ENCODE measurements at regions not wholly inside any gene's neighbourhood (a gene's known extent, or its start where the extent isn't known, plus 50 kb on each side); places are given as distances from the start of the nearest gene placed in this dataset.

DNA sequence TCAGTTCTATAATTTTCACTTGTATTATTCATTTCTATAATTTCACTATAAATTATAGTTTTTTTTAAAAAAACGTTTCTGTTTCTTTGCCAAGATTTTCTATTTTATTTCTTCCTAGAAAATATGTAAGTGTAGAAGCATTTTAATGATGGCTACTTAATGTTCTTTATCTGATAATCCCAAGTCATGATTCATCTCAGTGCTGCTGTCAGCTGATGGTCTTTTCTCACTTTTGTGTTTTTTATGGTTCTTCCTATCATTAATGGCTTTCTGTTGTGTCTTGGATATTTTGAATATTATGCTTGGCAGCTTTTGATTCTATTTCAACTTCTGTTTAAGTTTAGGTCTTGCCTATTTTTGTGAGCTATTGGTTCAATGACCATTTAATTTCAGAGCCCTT, 268.6 kb downstream of the BAMBI start:
- Histone ChIP-seq H3F3A (ENCODE audit: low read depth) (no peaks in the 10 kb centered on the region), H2AFZ (replicated peaks) (no peak overlapping the region), H3K36me3 (no peaks in the 10 kb centered on the region), H3K4me1 (peaks cover 6% of the 10 kb centered on the region), H4K20me1 (ENCODE audit: low read depth) (no peaks in the 10 kb centered on the region), H3K4me2 (no peak overlapping the region), H3K4me3 (no peak overlapping the region), H3K9me3 (ENCODE audit: low read depth) (no peaks in the 10 kb centered on the region), H3K9ac (no peak overlapping the region), H3K79me2 (ENCODE audit: low read depth) (no peaks in the 10 kb centered on the region), H3K27ac (no peak overlapping the region), H3K27me3 (peaks cover 5% of the 10 kb centered on the region)
- Mint-ChIP-seq H3K4me3 (no peak overlapping the region), H3K9me3 (peaks cover 15% of the 10 kb centered on the region), H3K27me3 (ENCODE audit: insufficient read depth, low read depth) (peaks cover 4% of the 10 kb centered on the region), H3K36me3 (no peaks in the 10 kb centered on the region), H3K27ac (no peak overlapping the region), H3K4me1 (peaks cover under 1% of the 10 kb centered on the region)
- no peak for DNase-seq (ENCODE audit: low spot score)
- TF ChIP-seq, protein P1, sequence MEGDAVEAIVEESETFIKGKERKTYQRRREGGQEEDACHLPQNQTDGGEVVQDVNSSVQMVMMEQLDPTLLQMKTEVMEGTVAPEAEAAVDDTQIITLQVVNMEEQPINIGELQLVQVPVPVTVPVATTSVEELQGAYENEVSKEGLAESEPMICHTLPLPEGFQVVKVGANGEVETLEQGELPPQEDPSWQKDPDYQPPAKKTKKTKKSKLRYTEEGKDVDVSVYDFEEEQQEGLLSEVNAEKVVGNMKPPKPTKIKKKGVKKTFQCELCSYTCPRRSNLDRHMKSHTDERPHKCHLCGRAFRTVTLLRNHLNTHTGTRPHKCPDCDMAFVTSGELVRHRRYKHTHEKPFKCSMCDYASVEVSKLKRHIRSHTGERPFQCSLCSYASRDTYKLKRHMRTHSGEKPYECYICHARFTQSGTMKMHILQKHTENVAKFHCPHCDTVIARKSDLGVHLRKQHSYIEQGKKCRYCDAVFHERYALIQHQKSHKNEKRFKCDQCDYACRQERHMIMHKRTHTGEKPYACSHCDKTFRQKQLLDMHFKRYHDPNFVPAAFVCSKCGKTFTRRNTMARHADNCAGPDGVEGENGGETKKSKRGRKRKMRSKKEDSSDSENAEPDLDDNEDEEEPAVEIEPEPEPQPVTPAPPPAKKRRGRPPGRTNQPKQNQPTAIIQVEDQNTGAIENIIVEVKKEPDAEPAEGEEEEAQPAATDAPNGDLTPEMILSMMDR (IDR thresholded peaks at IDR 0.05): no peak
- TF ChIP-seq EZH2 (IDR thresholded peaks at IDR 0.05): no peak
- TF ChIP-seq EZH2phosphoT487 (IDR thresholded peaks at IDR 0.05): no peak

DNA sequence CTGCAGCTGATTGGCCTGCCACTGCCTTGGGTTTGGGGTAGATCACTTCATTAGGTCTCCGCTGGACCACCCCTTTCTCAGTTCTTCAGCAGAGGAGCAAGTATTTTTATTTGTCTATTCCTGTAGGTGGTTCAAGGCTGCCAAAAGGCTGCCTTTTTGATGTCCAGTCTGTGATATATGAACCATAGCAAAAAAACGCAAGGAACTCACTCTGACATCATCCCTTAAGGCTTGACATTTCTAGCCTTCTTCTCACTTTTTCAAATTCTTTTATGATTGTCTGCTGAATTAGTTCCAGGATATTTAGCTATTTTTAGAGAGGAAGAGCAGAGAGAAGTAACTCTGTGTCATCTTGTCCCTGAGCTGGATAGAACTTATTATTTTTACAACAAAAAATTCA, 269.2 kb downstream of the BAMBI start:
- DNase-seq (ENCODE audit: low spot score): no peak
- Histone ChIP-seq H2AFZ (replicated peaks) (no peak overlapping the region), H3K9ac (no peak overlapping the region), H3K36me3 (no peaks in the 10 kb centered on the region), H3K4me1 (peaks cover 4% of the 10 kb centered on the region), H4K20me1 (ENCODE audit: low read depth) (no peaks in the 10 kb centered on the region), H3K9me3 (ENCODE audit: low read depth) (no peaks in the 10 kb centered on the region), H3K27me3 (no peaks in the 10 kb centered on the region), H3K27ac (no peak overlapping the region), H3F3A (ENCODE audit: low read depth) (no peaks in the 10 kb centered on the region), H3K4me3 (no peak overlapping the region), H3K4me2 (no peak overlapping the region), H3K79me2 (ENCODE audit: low read depth) (no peaks in the 10 kb centered on the region)
- Mint-ChIP-seq H3K4me1 (no peaks in the 10 kb centered on the region), H3K36me3 (no peaks in the 10 kb centered on the region), H3K27me3 (ENCODE audit: insufficient read depth, low read depth) (peaks cover 4% of the 10 kb centered on the region), H3K27ac (no peak overlapping the region), H3K4me3 (no peak overlapping the region), H3K9me3 (peaks cover 15% of the 10 kb centered on the region)
- TF ChIP-seq EZH2 (IDR thresholded peaks at IDR 0.05) (no peak), EZH2phosphoT487 (IDR thresholded peaks at IDR 0.05) (no peak)
- TF ChIP-seq, protein P1 (IDR thresholded peaks at IDR 0.05): no peak

DNA sequence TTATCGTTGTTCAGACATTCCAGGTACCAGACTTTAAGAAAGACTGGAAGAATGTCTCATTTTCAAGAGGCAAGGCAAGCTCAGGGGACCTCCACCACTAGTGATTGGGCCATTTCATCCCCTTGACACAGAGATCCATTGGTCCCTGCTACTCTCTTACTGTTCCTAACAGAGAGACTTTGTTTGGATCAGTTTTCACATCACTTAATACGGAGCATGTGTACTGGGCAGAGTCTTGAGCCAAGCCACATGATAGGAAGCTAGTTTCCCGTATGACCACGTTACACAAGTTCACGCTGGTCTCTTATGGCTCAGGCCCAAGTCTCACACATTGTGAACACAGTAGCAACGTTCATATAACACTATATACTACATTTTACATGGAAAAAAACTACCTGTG, 269.9 kb downstream of the BAMBI start:
- Histone ChIP-seq H3K4me3 (no peak overlapping the region), H3K36me3 (no peaks in the 10 kb centered on the region), H3K9me3 (ENCODE audit: low read depth) (no peaks in the 10 kb centered on the region), H4K20me1 (ENCODE audit: low read depth) (no peaks in the 10 kb centered on the region), H3K4me1 (peaks cover 4% of the 10 kb centered on the region), H3K27me3 (no peaks in the 10 kb centered on the region), H3K9ac (no peak overlapping the region), H2AFZ (replicated peaks) (no peak overlapping the region), H3K4me2 (no peak overlapping the region), H3F3A (ENCODE audit: low read depth) (no peaks in the 10 kb centered on the region), H3K79me2 (ENCODE audit: low read depth) (no peaks in the 10 kb centered on the region), H3K27ac (no peak overlapping the region)
- Mint-ChIP-seq H3K4me1 (no peaks in the 10 kb centered on the region), H3K4me3 (no peak overlapping the region), H3K27me3 (ENCODE audit: insufficient read depth, low read depth) (peaks cover 4% of the 10 kb centered on the region), H3K36me3 (no peaks in the 10 kb centered on the region), H3K9me3 (peaks cover 15% of the 10 kb centered on the region), H3K27ac (no peak overlapping the region)
- TF ChIP-seq EZH2 (IDR thresholded peaks at IDR 0.05): no peak
- TF ChIP-seq, protein P1 (IDR thresholded peaks at IDR 0.05): no peak
- TF ChIP-seq EZH2phosphoT487 (IDR thresholded peaks at IDR 0.05): no peak
- no peak for DNase-seq (ENCODE audit: low spot score)

Data from neural progenitor cell (in vitro differentiated cells).